B cell (primary cell): ENCODE measurements at regions not wholly inside any gene's neighbourhood (a gene's known extent, or its start where the extent isn't known, plus 50 kb on each side); places are given as distances from the start of the nearest gene placed in this dataset.
"Not testable (repeated sequence)": the region's sequence is repeated elsewhere in the genome, so short reads cannot be mapped to it uniquely, and the experiment has no call there.

ENCODE experiments used
- ATAC-seq: fragments of 200-7000 bp; cut with Tn5 transposase; one replicate; pipeline ENCODE4 v1.10.0; 2021; ENCODE audit warnings: low read depth, mild to moderate bottlenecking, moderate number of reproducible peaks, moderate library complexity
- CTCF ChIA-PET: fragments of 350-600 bp; sonication (Branson Sonifier 250); formaldehyde crosslinking; loops from one replicate; lab custom pipeline; 2021; ENCODE audit warnings: antibody characterized with exemption, inconsistent platforms; lab: Charles Lee
- POLR2A ChIA-PET: fragments of 350-600 bp; sonication (Branson Sonifier 250); formaldehyde crosslinking; loops from one replicate; lab custom pipeline; 2021; ENCODE audit warnings: antibody characterized with exemption; lab: Charles Lee
- DNase-seq: peaks from one replicate; pipeline ENCODE4 v3.0.0; 2013
- H2AFZ ChIP-seq: 2 replicates; pipeline ENCODE4 v1.6.1; 2012; ENCODE audit warnings: mild to moderate bottlenecking, low read depth, low read length; ENCODE audit not compliant: insufficient read depth, poor library complexity, severe bottlenecking
- H3K27ac ChIP-seq, 2 donors: 1 replicate in 1 of 2; 2 replicates in 1 of 2; pipeline ENCODE4 v1.5.1; 2012 to 2013; ENCODE audit warnings: low read length in 2 of 2, mild to moderate bottlenecking in 2 of 2, moderate library complexity in 1 of 2
- H3K27me3 ChIP-seq, 4 experiments: fragments of 200-600 bp in 1 of 4; sonication (generic) in 1 of 4; replicated peaks in 1 of 4; 1 replicate in 2 of 4; 2 replicates in 2 of 4; pipeline versions ENCODE4 v1.6.1 to v1.7.0; 2013 to 2016; ENCODE audit warnings: low read length in 3 of 4, mild to moderate bottlenecking in 2 of 4, mixed read lengths in 1 of 4, moderate library complexity in 1 of 4; ENCODE audit not compliant: insufficient read depth in 4 of 4, control insufficient read depth in 3 of 4; ENCODE audit errors: control extremely low read depth in 1 of 4
- H3K36me3 ChIP-seq, 2 experiments: replicated peaks in 1 of 2; 1 replicate in 1 of 2; 2 replicates in 1 of 2; pipeline versions ENCODE4 v1.6.1 to v1.7.1; 2013; ENCODE audit warnings: low read length in 1 of 2; ENCODE audit not compliant: insufficient read depth in 2 of 2, control insufficient read depth in 1 of 2; ENCODE audit errors: control extremely low read depth in 1 of 2, extremely low read depth in 1 of 2
- H3K4me1 ChIP-seq, 2 donors: fragments of 200-600 bp in 1 of 2; sonication (generic) in 1 of 2; 1 replicate in 1 of 2; 2 replicates in 1 of 2; pipeline versions ENCODE4 v1.5.1 to v1.6.1; 2013 to 2017; ENCODE audit warnings: low read length in 2 of 2; ENCODE audit not compliant: control insufficient read depth in 2 of 2, insufficient read depth in 2 of 2
- H3K4me2 ChIP-seq: replicated peaks from 2 replicates; pipeline ENCODE3; 2012; ENCODE audit warnings: mild to moderate bottlenecking, low read depth, low read length; ENCODE audit not compliant: poor library complexity, severe bottlenecking
- H3K4me3 ChIP-seq, 5 experiments: fragments of 200-600 bp in 1 of 5; sonication (generic) in 1 of 5; 1 replicate in 3 of 5; 2 replicates in 2 of 5; pipeline versions ENCODE4 v1.5.1 to v1.7.0; 2011 to 2016; ENCODE audit warnings: low read length in 4 of 5, mild to moderate bottlenecking in 4 of 5, low read depth in 2 of 5, control low read depth in 1 of 5, moderate library complexity in 1 of 5; ENCODE audit not compliant: insufficient read depth in 1 of 5; ENCODE audit errors: control extremely low read depth in 1 of 5, extremely low read depth in 1 of 5
- H3K79me2 ChIP-seq: fragments of 200-600 bp; sonication (generic); one replicate; pipeline ENCODE4 v1.6.0; 2016; ENCODE audit warnings: low read length; ENCODE audit not compliant: control insufficient read depth, insufficient read depth
- H3K9ac ChIP-seq: fragments of 200-600 bp; sonication (generic); 2 replicates; pipeline ENCODE4 v1.6.1; 2017; ENCODE audit warnings: mild to moderate bottlenecking, low read length, moderate library complexity
- H3K9me3 ChIP-seq, 3 donors: one replicate each; pipeline versions ENCODE4 v1.6.1 to v1.7.1; 2013; ENCODE audit warnings: low read length in 2 of 3; ENCODE audit not compliant: control insufficient read depth in 2 of 3, insufficient read depth in 1 of 3; ENCODE audit errors: control extremely low read depth in 1 of 3
- H4K20me1 ChIP-seq: 2 replicates; pipeline ENCODE4 v1.6.0; 2012; ENCODE audit warnings: mild to moderate bottlenecking, low read length; ENCODE audit not compliant: insufficient read depth, control insufficient read depth, poor library complexity, severe bottlenecking
- H3K27ac Mint-ChIP-seq: one replicate; pipeline ENCODE4 v1.8.0; 2021; ENCODE audit warnings: mixed read lengths
- H3K27me3 Mint-ChIP-seq: one replicate; pipeline ENCODE4 v1.8.0; 2021; ENCODE audit warnings: mixed read lengths
- H3K4me1 Mint-ChIP-seq: one replicate; pipeline ENCODE4 v1.8.0; 2021; ENCODE audit warnings: mixed read lengths
- H3K4me3 Mint-ChIP-seq: one replicate; pipeline ENCODE4 v1.8.0; 2021; ENCODE audit warnings: mixed read lengths
- H3K9me3 Mint-ChIP-seq: one replicate; pipeline ENCODE4 v1.8.0; 2022; ENCODE audit warnings: mixed read lengths; ENCODE audit not compliant: insufficient read depth
- WGBS: methylation state at CpG from one replicate; pipeline ENCODE4 v1.1.5; 2013; ENCODE audit warnings: missing lambda C conversion rate; ENCODE audit not compliant: insufficient coverage; 5-methylcytosine and 5-hydroxymethylcytosine counted together
- intact Hi-C: fragments of 100-400 bp; cut with micrococcal nuclease; formaldehyde crosslinking; loops from one replicate; pipeline ENCODE4 v1.10.0; 2022

DNA sequence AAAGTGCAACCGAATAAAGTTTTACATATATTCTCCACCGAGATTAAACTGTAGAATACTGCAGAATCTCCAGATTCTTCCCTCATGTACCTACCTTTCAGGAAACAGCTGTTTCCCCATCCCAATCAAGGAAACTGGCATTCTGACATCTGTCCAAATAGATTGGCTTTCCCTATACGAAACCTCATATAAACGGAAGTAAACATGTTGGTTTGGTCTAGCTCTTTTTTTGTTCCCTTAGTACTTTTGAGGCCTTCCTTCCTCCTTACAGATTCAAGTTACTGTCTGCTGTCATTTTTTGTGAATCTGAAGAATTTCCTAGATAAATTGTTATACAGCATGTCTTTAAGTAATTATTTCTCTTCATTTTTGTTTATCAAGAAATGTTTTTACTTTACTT lies 554.6 kb downstream of the RPIA start:
- CTCF ChIA-PET, H3K36me3 ChIP-seq, H3K27me3 Mint-ChIP-seq, H3K9me3 Mint-ChIP-seq, H3K9ac ChIP-seq, intact Hi-C loops, H4K20me1 ChIP-seq, H2AFZ ChIP-seq, H3K9me3 ChIP-seq, H3K79me2 ChIP-seq, POLR2A ChIA-PET, H3K27me3 ChIP-seq, ATAC-seq: not testable (repeated sequence)
- peak overlapping the region; percentile 70 for H3K27ac Mint-ChIP-seq
- peaks cover 23% of the 10 kb centered on the region for H3K4me1 Mint-ChIP-seq
- no CpG with 5 or more reads among the region's 4 CpGs for WGBS
- peak overlapping the region in 1 of 5 experiments; percentile 33 for H3K4me3 ChIP-seq
- H3K4me2 ChIP-seq: peak overlapping the region; percentile 28
- peak; percentile 30 for DNase-seq
- H3K4me3 Mint-ChIP-seq: peak overlapping the region; percentile 72
- peak overlapping the region in 1 of 2 donors; percentile 9 for H3K27ac ChIP-seq
- peaks cover 7 to 23% of the 10 kb centered on the region in 2 donors for H3K4me1 ChIP-seq

- not testable (repeated sequence) for H3K9me3 ChIP-seq
- peak overlapping the region; percentile 28 for H3K4me2 ChIP-seq
Measured at GRCh38 chr2:89246620-89247019, 555.1 kb downstream of the RPIA start.

GRCh38 chr2:89255013-89255412 lies 563.5 kb downstream of the RPIA start:
- H3K9ac ChIP-seq, H3K9me3 ChIP-seq, H3K4me3 ChIP-seq, CTCF ChIA-PET, H3K27ac Mint-ChIP-seq, H2AFZ ChIP-seq, ATAC-seq, H3K36me3 ChIP-seq, H3K27me3 ChIP-seq, H3K27me3 Mint-ChIP-seq, H3K4me3 Mint-ChIP-seq, H3K4me1 Mint-ChIP-seq, H3K79me2 ChIP-seq, intact Hi-C loops, H3K27ac ChIP-seq, H3K4me2 ChIP-seq, H4K20me1 ChIP-seq, POLR2A ChIA-PET, DNase-seq, H3K9me3 Mint-ChIP-seq, H3K4me1 ChIP-seq: not testable (repeated sequence)
- 80% methylated on average over 1 of the region's 3 CpGs for WGBS

More at GRCh38 chr2:89246620-89247019, 555.1 kb downstream of the RPIA start:
- H3K27me3 Mint-ChIP-seq, DNase-seq, intact Hi-C loops, H4K20me1 ChIP-seq, H3K27me3 ChIP-seq, H3K4me3 ChIP-seq, H3K9ac ChIP-seq, CTCF ChIA-PET, H3K4me3 Mint-ChIP-seq, H3K9me3 Mint-ChIP-seq, ATAC-seq, H2AFZ ChIP-seq, H3K36me3 ChIP-seq, POLR2A ChIA-PET, H3K79me2 ChIP-seq: not testable (repeated sequence)
- Mint-ChIP-seq H3K27ac (peak overlapping the region; percentile 62), H3K4me1 (peaks cover 23% of the 10 kb centered on the region)
- Histone ChIP-seq H3K4me1 (peaks cover 7 to 23% of the 10 kb centered on the region in 2 donors), H3K27ac (peak overlapping the region in 1 of 2 donors; percentile 9)
- no CpG with 5 or more reads among the region's 2 CpGs for WGBS

DNA sequence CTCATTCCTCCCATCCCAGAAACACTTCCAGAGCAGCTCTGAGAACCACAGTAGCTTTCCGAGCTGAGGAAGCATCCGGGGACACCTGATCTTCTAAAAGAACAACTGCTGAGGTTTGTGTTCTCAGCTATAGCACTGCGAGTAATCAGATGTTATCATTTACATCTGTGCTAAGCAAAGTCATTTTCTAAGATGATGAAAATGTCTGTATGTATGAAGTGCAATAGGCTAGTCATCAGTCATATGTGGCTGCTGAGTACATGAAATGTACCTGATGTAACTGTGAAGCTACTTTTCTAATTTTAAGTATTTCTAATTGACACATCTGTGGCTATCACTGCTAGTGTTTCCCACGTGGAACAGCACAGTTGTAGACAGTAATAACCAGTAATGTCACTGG lies 582.0 kb downstream of the RPIA start:
- H3K27ac ChIP-seq, H3K27ac Mint-ChIP-seq, H3K4me3 Mint-ChIP-seq, POLR2A ChIA-PET, DNase-seq, H3K9me3 ChIP-seq, CTCF ChIA-PET, intact Hi-C loops, H2AFZ ChIP-seq, H4K20me1 ChIP-seq, H3K9me3 Mint-ChIP-seq, H3K4me1 ChIP-seq, H3K79me2 ChIP-seq, H3K9ac ChIP-seq, H3K36me3 ChIP-seq, ATAC-seq, H3K4me1 Mint-ChIP-seq, H3K27me3 ChIP-seq, H3K4me2 ChIP-seq, H3K4me3 ChIP-seq, H3K27me3 Mint-ChIP-seq: not testable (repeated sequence)
- WGBS: no CpG with 5 or more reads among the region's 4 CpGs
